ENCODE measurements at regions not wholly inside any gene's neighbourhood (a gene's known extent, or its start where the extent isn't known, plus 50 kb on each side); places are given as distances from the start of the nearest gene placed in this dataset.

- TF ChIP-seq CTCF (IDR thresholded peaks at IDR 0.05; ENCODE audit: poor library complexity, severe bottlenecking) = no peak
- no peak for TF ChIP-seq REST (IDR thresholded peaks at IDR 0.05; ENCODE audit: borderline replicate concordance)
- TF ChIP-seq POLR2AphosphoS5 (IDR thresholded peaks at IDR 0.05) = no peak
- TF ChIP-seq MXI1 (conservative IDR thresholded peaks at IDR 0.05; ENCODE audit: poor library complexity, severe bottlenecking) = no peak
- no peak for TF ChIP-seq RAD21 (conservative IDR thresholded peaks at IDR 0.05)
- TF ChIP-seq EZH2 (IDR thresholded peaks at IDR 0.05; ENCODE audit: borderline replicate concordance, insufficient read depth, low read length, poor library complexity, severe bottlenecking) = no peak
- no peak for TF ChIP-seq EP300 (conservative IDR thresholded peaks at IDR 0.05; ENCODE audit: poor library complexity, severe bottlenecking)
These were observed 246.0 kb upstream of the NFE2L3 start for GRCh38 chr7:25906003-25906402.

Measured in neural cell (in vitro differentiated cells).